Left lobe of liver (tissue), 2 donors: ENCODE measurements at regions not wholly inside any gene's neighbourhood (a gene's known extent, or its start where the extent isn't known, plus 50 kb on each side); places are given as distances from the start of the nearest gene placed in this dataset.
"Not testable (repeated sequence)": the region's sequence is repeated elsewhere in the genome, so short reads cannot be mapped to it uniquely, and the experiment has no call there.

Experiments
- ATAC-seq: fragments of 200-7000 bp; cut with Tn5 transposase; one replicate; pipeline ENCODE4 v1.9.1; 2020; ENCODE audit warnings: mild to moderate bottlenecking, moderate library complexity
- DNase-seq: peaks from one replicate; pipeline ENCODE4 v3.0.0-alpha.2; 2020; ENCODE audit warnings: low spot score
- donor health status: DM: no; HTN: no; CAD: no; lungs with moderate emphysema.
- donor health status: DM: no; HTN: yes; CAD: no.

- DNase-seq (no peak), ATAC-seq (peak; percentile 74)
Measured at GRCh38 chr5:109989161-109989560, 299.4 kb downstream of the MAN2A1 start.

GRCh38 chr5:109989994-109990722 is 300.4 kb downstream of the MAN2A1 start:
- no peak for DNase-seq
- ATAC-seq, result peak; percentile 69

GRCh38 chr5:109990723-109991359 is 301.1 kb downstream of the MAN2A1 start:
- ATAC-seq, result peak; percentile 4
- no peak for DNase-seq

- DNase-seq (peak; percentile 74), ATAC-seq (peak; percentile 58)
Measured at GRCh38 chr5:109992264-109992915, 302.7 kb downstream of the MAN2A1 start.

- ATAC-seq (peak; percentile 7), DNase-seq (no peak)
Measured at GRCh38 chr5:109994135-109994534, 304.4 kb downstream of the MAN2A1 start.

- no peak for DNase-seq
- ATAC-seq, result no peak
Measured at GRCh38 chr5:109996246-109996645, 306.5 kb downstream of the MAN2A1 start.

- no peak for DNase-seq
- ATAC-seq, result no peak
Measured at GRCh38 chr5:109997161-109997560, 307.4 kb downstream of the MAN2A1 start.

GRCh38 chr5:109998208-109998607 is 308.5 kb downstream of the MAN2A1 start:
- DNase-seq (no peak), ATAC-seq (no peak)

GRCh38 chr5:109998726-109999125 is 309.0 kb downstream of the MAN2A1 start:
- DNase-seq, result no peak
- ATAC-seq, result no peak

- no peak for ATAC-seq
- DNase-seq, result no peak
Measured at GRCh38 chr5:110001648-110002047, 311.9 kb downstream of the MAN2A1 start.

- DNase-seq, result no peak
- no peak for ATAC-seq
Measured at GRCh38 chr5:110002652-110003051, 312.9 kb downstream of the MAN2A1 start.

- not testable (repeated sequence) for DNase-seq, ATAC-seq
Measured at GRCh38 chr5:110005907-110006562, 316.3 kb downstream of the MAN2A1 start.

- no peak for ATAC-seq
- DNase-seq, result no peak
Measured at GRCh38 chr5:110007101-110007500, 317.4 kb downstream of the MAN2A1 start.

- ATAC-seq (no peak), DNase-seq (no peak)
Measured at GRCh38 chr5:110008131-110008530, 318.4 kb downstream of the MAN2A1 start.

GRCh38 chr5:110012145-110012544 is 322.4 kb downstream of the MAN2A1 start:
- ATAC-seq (no peak), DNase-seq (no peak)

GRCh38 chr5:110013017-110013416 is 323.3 kb downstream of the MAN2A1 start:
- ATAC-seq, result no peak
- DNase-seq, result no peak

- ATAC-seq (no peak), DNase-seq (no peak)
Measured at GRCh38 chr5:110017854-110018253, 328.1 kb downstream of the MAN2A1 start.

- ATAC-seq, result peak; percentile 4
- DNase-seq, result no peak
Measured at GRCh38 chr5:110018509-110018908, 328.8 kb downstream of the MAN2A1 start.

- ATAC-seq (peak; percentile 86), DNase-seq (peak; percentile 56)
Measured at GRCh38 chr5:110019119-110019518, 329.4 kb downstream of the MAN2A1 start.

GRCh38 chr5:110019780-110020179 is 330.1 kb downstream of the MAN2A1 start:
- ATAC-seq, result peak; percentile 87
- peak; percentile 46 for DNase-seq

GRCh38 chr5:110021251-110021650 is 331.5 kb downstream of the MAN2A1 start:
- ATAC-seq (no peak), DNase-seq (no peak)
